Astrocyte (in vitro differentiated cells and primary cell): ENCODE measurements at regions not wholly inside any gene's neighbourhood (a gene's known extent, or its start where the extent isn't known, plus 50 kb on each side); places are given as distances from the start of the nearest gene placed in this dataset.

Experiments used
- DNase-seq: peaks from one replicate; pipeline ENCODE4 v3.0.0-alpha.2; 2010; ENCODE audit warnings: low read depth
- FAIRE-seq: peaks from 2 replicates; lab custom pipeline; 2011; peaks lifted over from hg19 to GRCh38; lab: Jason Lieb, UNC
- H2AFZ ChIP-seq: 2 replicates; pipeline ENCODE4 v1.6.0; 2012; ENCODE audit warnings: low read depth, low read length, inconsistent platforms
- H3K27ac ChIP-seq: 2 replicates; pipeline ENCODE4 v1.5.1; 2011; ENCODE audit warnings: low read depth, low read length, inconsistent platforms
- H3K27me3 ChIP-seq: 2 replicates; pipeline ENCODE4 v1.6.0; 2011; ENCODE audit warnings: low read length, inconsistent platforms; ENCODE audit not compliant: insufficient read depth
- H3K36me3 ChIP-seq: 2 replicates; pipeline ENCODE4 v1.5.1; 2011; ENCODE audit warnings: low read length, inconsistent platforms; ENCODE audit not compliant: insufficient read depth
- H3K4me1 ChIP-seq: 2 replicates; pipeline ENCODE4 v1.5.1; 2011; ENCODE audit warnings: low read length, inconsistent platforms; ENCODE audit not compliant: insufficient read depth
- H3K4me2 ChIP-seq: 2 replicates; pipeline ENCODE4 v1.6.0; 2012; ENCODE audit warnings: low read length, inconsistent platforms
- H3K4me3 ChIP-seq: 2 replicates; pipeline ENCODE4 v1.5.1; 2011; ENCODE audit warnings: low read depth, mild to moderate bottlenecking, low read length, inconsistent platforms; ENCODE audit not compliant: insufficient read depth
- H3K79me2 ChIP-seq: 2 replicates; pipeline ENCODE4 v1.6.0; 2012; ENCODE audit warnings: mild to moderate bottlenecking, low read length, inconsistent platforms; ENCODE audit not compliant: insufficient read depth
- H3K9ac ChIP-seq: 2 replicates; pipeline ENCODE4 v1.6.0; 2012; ENCODE audit warnings: mild to moderate bottlenecking, low read length, inconsistent platforms
- H3K9me3 ChIP-seq: 2 replicates; pipeline ENCODE4 v1.5.1; 2012; ENCODE audit warnings: low read depth, mild to moderate bottlenecking, low read length, inconsistent platforms; ENCODE audit not compliant: insufficient read depth
- H4K20me1 ChIP-seq: 2 replicates; pipeline ENCODE4 v1.6.0; 2012; ENCODE audit warnings: low read length, inconsistent platforms; ENCODE audit not compliant: insufficient read depth
- H3K27ac Mint-ChIP-seq: one replicate; pipeline ENCODE4 v1.8.0; 2021; ENCODE audit warnings: mild to moderate bottlenecking, mixed read lengths; ENCODE audit not compliant: unreplicated experiment
- H3K27me3 Mint-ChIP-seq: one replicate; pipeline ENCODE4 v1.8.0; 2021; ENCODE audit warnings: low read depth, mixed read lengths; ENCODE audit not compliant: unreplicated experiment
- H3K36me3 Mint-ChIP-seq: one replicate; pipeline ENCODE4 v1.8.0; 2021; ENCODE audit warnings: low read depth, mixed read lengths; ENCODE audit not compliant: unreplicated experiment
- H3K4me1 Mint-ChIP-seq: one replicate; pipeline ENCODE4 v1.8.0; 2021; ENCODE audit warnings: low read depth, mixed read lengths; ENCODE audit not compliant: unreplicated experiment
- H3K4me3 Mint-ChIP-seq: one replicate; pipeline ENCODE4 v1.8.0; 2021; ENCODE audit warnings: mild to moderate bottlenecking, moderate library complexity, mixed read lengths; ENCODE audit not compliant: unreplicated experiment
- H3K9me3 Mint-ChIP-seq: one replicate; pipeline ENCODE4 v1.8.0; 2021; ENCODE audit warnings: mild to moderate bottlenecking, mixed read lengths; ENCODE audit not compliant: unreplicated experiment
- CTCF ChIP-seq: IDR thresholded peaks from 2 replicates; pipeline ENCODE4 v1.5.1; 2011; ENCODE audit warnings: low read depth, mild to moderate bottlenecking, inconsistent platforms, low read length, moderate library complexity; ENCODE audit not compliant: insufficient read depth
- EZH2 ChIP-seq: IDR thresholded peaks from 2 replicates; pipeline ENCODE4 v1.6.1; 2012; ENCODE audit warnings: mild to moderate bottlenecking, low read length, inconsistent platforms; ENCODE audit not compliant: insufficient read depth

GRCh38 chr3:89867286-89867685 is 759.9 kb downstream of the EPHA3 start:
- H3K27ac Mint-ChIP-seq = peak overlapping the region; percentile 48
- no peak overlapping the region for H3K4me3 Mint-ChIP-seq
- DNase-seq (no peak), FAIRE-seq (no peak)
- Histone ChIP-seq H3K9ac (no peak overlapping the region), H3K4me3 (no peak overlapping the region), H3K27me3 (no peaks in the 10 kb centered on the region), H3K9me3 (no peaks in the 10 kb centered on the region), H3K36me3 (no peaks in the 10 kb centered on the region), H4K20me1 (no peaks in the 10 kb centered on the region), H3K27ac (no peak overlapping the region), H3K4me1 (no peaks in the 10 kb centered on the region), H2AFZ (no peak overlapping the region), H3K4me2 (no peak overlapping the region), H3K79me2 (no peaks in the 10 kb centered on the region)
- H3K36me3 Mint-ChIP-seq = no peaks in the 10 kb centered on the region
- H3K9me3 Mint-ChIP-seq = no peaks in the 10 kb centered on the region
- H3K27me3 Mint-ChIP-seq = no peaks in the 10 kb centered on the region
- no peaks in the 10 kb centered on the region for H3K4me1 Mint-ChIP-seq
- no peak for TF ChIP-seq CTCF
- no peak for TF ChIP-seq EZH2

- Mint-ChIP-seq H3K4me3 (no peak overlapping the region), H3K4me1 (no peaks in the 10 kb centered on the region), H3K27me3 (peaks cover 6% of the 10 kb centered on the region), H3K27ac (no peak overlapping the region), H3K9me3 (peaks cover 3% of the 10 kb centered on the region), H3K36me3 (no peaks in the 10 kb centered on the region)
- H3K27me3 ChIP-seq = no peaks in the 10 kb centered on the region
- H3K27ac ChIP-seq = no peak overlapping the region
- no peak overlapping the region for H2AFZ ChIP-seq
- no peak overlapping the region for H3K4me2 ChIP-seq
- no peaks in the 10 kb centered on the region for H3K36me3 ChIP-seq
- FAIRE-seq = no peak
- no peak overlapping the region for H3K4me3 ChIP-seq
- no peaks in the 10 kb centered on the region for H3K9me3 ChIP-seq
- DNase-seq = no peak
- no peaks in the 10 kb centered on the region for H4K20me1 ChIP-seq
- H3K79me2 ChIP-seq = no peaks in the 10 kb centered on the region
- H3K4me1 ChIP-seq = no peaks in the 10 kb centered on the region
- TF ChIP-seq CTCF (no peak), EZH2 (no peak)
- no peak overlapping the region for H3K9ac ChIP-seq
These were observed 768.7 kb downstream of the EPHA3 start for GRCh38 chr3:89876116-89876515.

- Histone ChIP-seq H3K36me3 (no peaks in the 10 kb centered on the region), H2AFZ (no peak overlapping the region), H3K9me3 (no peaks in the 10 kb centered on the region), H3K27me3 (no peaks in the 10 kb centered on the region), H3K4me2 (no peak overlapping the region), H3K9ac (no peak overlapping the region), H3K79me2 (no peaks in the 10 kb centered on the region), H3K4me3 (no peak overlapping the region), H3K27ac (no peak overlapping the region), H3K4me1 (no peaks in the 10 kb centered on the region), H4K20me1 (no peaks in the 10 kb centered on the region)
- Mint-ChIP-seq H3K27me3 (peaks cover 6% of the 10 kb centered on the region), H3K36me3 (no peaks in the 10 kb centered on the region), H3K4me3 (no peak overlapping the region), H3K4me1 (no peaks in the 10 kb centered on the region), H3K27ac (no peak overlapping the region), H3K9me3 (peaks cover 3% of the 10 kb centered on the region)
- DNase-seq (no peak), FAIRE-seq (no peak)
- TF ChIP-seq CTCF (no peak), EZH2 (no peak)
These were observed 769.8 kb downstream of the EPHA3 start for GRCh38 chr3:89877230-89877629.
